Endothelial cell of hepatic sinusoid (primary cell): ENCODE measurements at regions not wholly inside any gene's neighbourhood (a gene's known extent, or its start where the extent isn't known, plus 50 kb on each side); places are given as distances from the start of the nearest gene placed in this dataset.

Experiments
- in situ Hi-C: cut with HindIII; loops from 2 replicates; pipeline ENCODE4 v1.10.0; 2017; ENCODE audit warnings: low sequenced_read_pairs

GRCh38 chr2:201966691-201967438 is 66.8 kb upstream of the FZD7 start:
- in situ Hi-C loops: no loop called here

GRCh38 chr2:201968050-201968449 is 65.6 kb upstream of the FZD7 start:
- in situ Hi-C loops: no loop called here

- in situ Hi-C loops: no loop called here
Observed at GRCh38 chr2:201968476-201968875, 65.2 kb upstream of the FZD7 start.

- in situ Hi-C loops: no loop called here
Observed at GRCh38 chr2:201969241-201969937, 64.3 kb upstream of the FZD7 start.

- in situ Hi-C loops: no loop called here
Observed at GRCh38 chr2:201969938-201970785, 63.5 kb upstream of the FZD7 start.

GRCh38 chr2:201970786-201971108 is 62.9 kb upstream of the FZD7 start:
- in situ Hi-C loops: no loop called here

GRCh38 chr2:201971531-201972228 is 62.0 kb upstream of the FZD7 start:
- in situ Hi-C loops: no loop called here

GRCh38 chr2:201972621-201973255 is 60.9 kb upstream of the FZD7 start:
- in situ Hi-C loops: no loop called here

- in situ Hi-C loops: no loop called here
Observed at GRCh38 chr2:201973305-201973928, 60.2 kb upstream of the FZD7 start.

GRCh38 chr2:201974171-201975100 is 59.2 kb upstream of the FZD7 start:
- in situ Hi-C loops: no loop called here

GRCh38 chr2:201975434-201975833 is 58.2 kb upstream of the FZD7 start:
- in situ Hi-C loops: no loop called here

- in situ Hi-C loops: no loop called here
Observed at GRCh38 chr2:201975964-201976612, 57.6 kb upstream of the FZD7 start.

GRCh38 chr2:201977651-201978050 is 56.0 kb upstream of the FZD7 start:
- in situ Hi-C loops: no loop called here

- in situ Hi-C loops: no loop called here
Observed at GRCh38 chr2:201978333-201978732, 55.3 kb upstream of the FZD7 start.

GRCh38 chr2:201978986-201979385 is 54.7 kb upstream of the FZD7 start:
- in situ Hi-C loops: no loop called here

- in situ Hi-C loops: no loop called here
Observed at GRCh38 chr2:201980389-201980821, 53.2 kb upstream of the FZD7 start.

- in situ Hi-C loops: no loop called here
Observed at GRCh38 chr2:201980946-201981345, 52.7 kb upstream of the FZD7 start.

GRCh38 chr2:201983174-201983573 is 50.5 kb upstream of the FZD7 start:
- in situ Hi-C loops: no loop called here

- in situ Hi-C loops: no loop called here
Observed at GRCh38 chr2:201983800-201984199, 49.9 kb upstream of the FZD7 start.
